ENCODE measurements at regions not wholly inside any gene's neighbourhood (a gene's known extent, or its start where the extent isn't known, plus 50 kb on each side); places are given as distances from the start of the nearest gene placed in this dataset.
"Not testable (repeated sequence)": the region's sequence is repeated elsewhere in the genome, so short reads cannot be mapped to it uniquely, and the experiment has no call there.

DNA sequence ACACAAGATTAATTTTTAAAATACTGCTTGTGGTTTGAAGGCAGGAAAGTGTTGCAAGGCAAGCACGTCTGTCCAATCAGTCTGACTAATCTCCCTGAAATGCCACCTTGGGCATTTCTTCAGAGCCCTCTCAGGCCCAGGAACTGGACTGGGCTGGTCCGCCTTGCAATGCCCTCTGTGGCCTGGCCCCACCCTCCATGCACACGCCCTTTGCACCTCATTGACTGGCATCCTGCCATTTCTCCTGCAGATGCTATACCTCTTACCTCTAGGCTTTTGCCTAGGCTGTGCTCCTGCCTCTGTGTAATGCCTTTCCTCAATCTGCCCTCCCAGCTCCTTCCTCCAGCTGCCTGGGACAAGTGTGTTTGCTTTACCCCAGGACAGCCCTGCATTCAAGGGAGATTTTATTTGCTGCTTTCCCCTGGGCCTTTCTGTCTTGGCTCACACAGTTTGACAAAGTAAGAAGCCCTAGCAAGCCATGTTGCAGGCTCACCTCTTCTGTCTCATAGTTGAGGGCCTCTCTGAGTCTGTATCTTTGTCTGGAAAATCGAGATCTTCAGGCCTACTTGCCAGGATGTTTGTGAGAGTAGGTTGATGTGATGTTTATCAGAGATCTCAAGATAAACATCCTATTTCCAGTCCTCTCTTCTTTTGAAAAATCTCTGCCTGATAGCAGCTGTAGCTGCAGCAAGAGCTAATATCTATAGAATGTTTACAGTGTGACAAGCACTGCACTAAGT is 149.2 kb upstream of the JUN start:
- Mint-ChIP-seq H3K27ac (no peak overlapping the region), H3K9me3 (no peaks in the 10 kb centered on the region), H3K36me3 (no peaks in the 10 kb centered on the region)
- ATAC-seq (no peak), DNase-seq (ENCODE audit: low spot score in 2 of 2) (no peak)

- no peak for DNase-seq (ENCODE audit: low spot score in 2 of 2)
Observed at GRCh38 chr1:58933599-58933926, 149.7 kb upstream of the JUN start.

GRCh38 chr1:58934706-58935105 is 150.9 kb upstream of the JUN start:
- no peak for ATAC-seq

More at GRCh38 chr1:58933599-58933926, 149.7 kb upstream of the JUN start:
- Mint-ChIP-seq H3K27ac (no peak overlapping the region), H3K36me3 (no peaks in the 10 kb centered on the region), H3K9me3 (no peaks in the 10 kb centered on the region)
- no peak for ATAC-seq

DNA sequence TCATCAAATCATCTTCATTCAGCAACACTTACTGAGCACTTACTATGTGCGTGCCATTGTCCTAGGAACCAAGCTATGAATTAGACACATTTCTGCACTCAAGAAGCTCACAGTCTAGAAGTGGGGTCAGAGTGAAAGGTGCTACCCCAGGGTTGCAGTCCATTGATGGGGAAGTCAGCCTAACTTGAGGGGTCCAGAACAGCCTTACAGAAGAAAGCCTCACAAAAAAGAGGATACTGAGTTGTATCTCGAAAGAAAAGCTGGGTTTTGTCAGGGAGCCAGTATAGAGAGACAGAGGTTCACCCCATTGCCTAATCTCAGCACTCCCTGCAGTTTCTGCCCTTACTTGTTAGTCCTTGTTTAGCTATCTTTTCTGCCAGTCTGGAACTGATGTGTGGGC is 153.1 kb upstream of the JUN start:
- ATAC-seq (no peak), DNase-seq (ENCODE audit: low spot score in 2 of 2) (no peak)
- H3K36me3 Mint-ChIP-seq = peaks cover 0 to 3% of the 10 kb centered on the region in 2 donors
- H3K9me3 Mint-ChIP-seq = peaks cover 0 to 4% of the 10 kb centered on the region in 2 donors
- H3K27ac Mint-ChIP-seq = no peak overlapping the region

More at GRCh38 chr1:58934706-58935105, 150.9 kb upstream of the JUN start:
- no peaks in the 10 kb centered on the region for H3K36me3 Mint-ChIP-seq
- no peaks in the 10 kb centered on the region for H3K9me3 Mint-ChIP-seq
- no peak overlapping the region for H3K27ac Mint-ChIP-seq
- DNase-seq (ENCODE audit: low spot score in 2 of 2) = no peak

DNA sequence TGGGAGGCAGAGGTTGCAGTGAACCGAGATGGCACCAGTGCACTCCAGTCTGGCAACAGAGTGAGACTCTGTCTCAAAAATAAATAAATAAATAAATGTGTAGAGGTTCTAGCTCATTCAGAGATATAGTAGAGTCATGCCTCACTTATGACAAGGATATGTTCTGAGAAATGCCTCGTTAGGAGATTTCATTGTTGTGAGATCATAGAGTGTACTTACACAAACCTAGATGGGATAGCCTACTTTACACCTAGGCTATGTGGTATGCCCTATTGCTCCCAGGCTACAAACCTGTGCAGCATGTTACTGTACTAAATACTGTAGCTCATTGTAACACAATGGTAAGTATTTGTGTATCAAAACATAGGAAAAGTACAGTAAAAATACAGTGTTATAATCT is 155.3 kb upstream of the JUN start:
- Mint-ChIP-seq H3K36me3 (peaks cover 0 to 16% of the 10 kb centered on the region in 2 donors), H3K27ac (no peak overlapping the region), H3K9me3 (peaks cover 0 to 12% of the 10 kb centered on the region in 2 donors)
- no peak for DNase-seq (ENCODE audit: low spot score in 2 of 2)
- ATAC-seq = no peak

- H3K36me3 Mint-ChIP-seq = peaks cover 0 to 16% of the 10 kb centered on the region in 2 donors
- H3K27ac Mint-ChIP-seq = peak overlapping the region in 1 of 2 donors; percentile 8
- ATAC-seq (no peak), DNase-seq (ENCODE audit: low spot score in 2 of 2) (no peak)
- peaks cover 0 to 12% of the 10 kb centered on the region in 2 donors for H3K9me3 Mint-ChIP-seq
Observed at GRCh38 chr1:58939666-58940370, 156.0 kb upstream of the JUN start.

- H3K27ac Mint-ChIP-seq = peak overlapping the region in 1 of 2 donors; percentile 45
- H3K36me3 Mint-ChIP-seq = peaks cover 0 to 21% of the 10 kb centered on the region in 2 donors
Observed at GRCh38 chr1:58941471-58942289, 157.8 kb upstream of the JUN start.

GRCh38 chr1:58942759-58943191 is 158.9 kb upstream of the JUN start:
- Mint-ChIP-seq H3K9me3 (peaks cover 0 to 20% of the 10 kb centered on the region in 2 donors), H3K36me3 (peaks cover 0 to 21% of the 10 kb centered on the region in 2 donors), H3K27ac (peak overlapping the region in 1 of 2 donors; percentile 45)
- ATAC-seq (no peak), DNase-seq (ENCODE audit: low spot score in 2 of 2) (no peak)

More at GRCh38 chr1:58941471-58942289, 157.8 kb upstream of the JUN start:
- peak in 1 of 2 donors; percentile 53 for ATAC-seq
- DNase-seq (ENCODE audit: low spot score in 2 of 2) = no peak
- peaks cover 0 to 16% of the 10 kb centered on the region in 2 donors for H3K9me3 Mint-ChIP-seq

DNA sequence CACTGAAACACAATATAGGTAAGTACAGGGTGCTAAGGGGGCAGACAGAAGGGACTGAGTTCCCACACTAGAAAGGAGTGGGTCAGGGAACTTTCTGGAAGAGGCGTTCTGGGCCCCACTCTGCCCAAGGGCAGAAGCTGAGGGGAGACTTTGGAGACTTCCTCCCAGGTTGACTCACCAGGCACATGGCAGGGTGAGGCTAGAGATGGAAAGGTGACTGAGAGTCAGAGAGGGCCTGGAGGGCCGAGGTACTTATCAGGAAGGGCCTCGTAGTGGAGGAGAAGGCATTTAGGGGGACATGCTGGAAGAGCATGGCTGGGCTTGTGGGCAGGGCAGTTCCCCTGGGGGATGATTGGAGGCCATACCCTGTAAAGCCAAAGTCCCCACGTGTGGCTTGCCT is 159.9 kb upstream of the JUN start:
- peak overlapping the region; percentile 13 to 50 for H3K27ac Mint-ChIP-seq
- DNase-seq (ENCODE audit: low spot score in 2 of 2) = no peak
- peak in 1 of 2 donors; percentile 18 for ATAC-seq
- H3K9me3 Mint-ChIP-seq = peaks cover 0 to 28% of the 10 kb centered on the region in 2 donors
- peaks cover 0 to 21% of the 10 kb centered on the region in 2 donors for H3K36me3 Mint-ChIP-seq

GRCh38 chr1:58944439-58944838 is 160.6 kb upstream of the JUN start:
- Mint-ChIP-seq H3K9me3 (peaks cover 0 to 30% of the 10 kb centered on the region in 2 donors), H3K36me3 (peaks cover 0 to 21% of the 10 kb centered on the region in 2 donors), H3K27ac (peak overlapping the region in 1 of 2 donors; percentile 50)
- ATAC-seq (peak in 1 of 2 donors; percentile 48), DNase-seq (ENCODE audit: low spot score in 2 of 2) (no peak)

DNA sequence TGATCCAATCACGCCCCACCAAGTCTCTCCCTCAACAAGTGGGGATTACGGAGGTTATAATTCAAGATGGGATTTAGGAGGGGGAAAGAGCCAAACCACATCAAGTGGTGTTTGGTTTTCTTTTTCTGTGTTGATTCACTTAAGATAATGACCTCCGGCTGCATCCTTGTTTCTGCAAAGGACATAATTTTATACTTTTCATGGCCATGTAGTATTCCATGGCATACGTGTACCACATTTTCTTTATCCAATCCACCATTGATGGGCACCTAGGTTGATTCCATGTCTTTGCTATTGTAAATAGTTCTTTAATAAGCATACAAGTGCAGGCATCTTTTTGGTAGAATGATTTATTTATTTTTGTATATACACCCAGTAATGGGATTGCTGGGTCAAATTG is 162.5 kb upstream of the JUN start:
- ATAC-seq (no peak), DNase-seq (ENCODE audit: low spot score in 2 of 2) (no peak)
- Mint-ChIP-seq H3K9me3 (peaks cover 0 to 26% of the 10 kb centered on the region in 2 donors), H3K36me3 (peaks cover 0 to 21% of the 10 kb centered on the region in 2 donors), H3K27ac (no peak overlapping the region)

DNA sequence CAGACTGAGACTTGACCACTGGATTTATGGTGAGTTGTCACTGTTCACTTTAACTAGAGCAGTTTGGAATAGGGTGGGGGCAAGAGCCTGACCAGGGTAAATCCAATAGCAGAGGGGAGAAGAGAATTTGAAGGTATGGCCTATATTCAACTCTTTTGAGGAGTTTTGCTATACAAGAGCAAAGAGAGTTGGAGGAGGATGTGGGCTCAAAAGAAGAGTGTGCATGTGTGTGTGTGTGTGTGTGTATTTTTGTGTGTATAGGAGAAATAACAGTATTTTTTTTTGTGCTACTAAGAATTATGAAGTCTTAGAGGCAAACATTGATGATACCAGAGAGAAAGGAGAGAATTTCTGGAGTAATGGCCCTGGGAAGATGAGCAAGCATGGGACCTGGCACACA is 164.8 kb upstream of the JUN start:
- H3K27ac Mint-ChIP-seq = peak overlapping the region in 1 of 2 donors; percentile 22
- peaks cover 0 to 8% of the 10 kb centered on the region in 2 donors for H3K36me3 Mint-ChIP-seq
- no peak for DNase-seq (ENCODE audit: low spot score in 2 of 2)
- H3K9me3 Mint-ChIP-seq = peaks cover 0 to 28% of the 10 kb centered on the region in 2 donors
- ATAC-seq = no peak

GRCh38 chr1:58949551-58950220 is 165.8 kb upstream of the JUN start:
- Mint-ChIP-seq H3K9me3 (peaks cover 0 to 25% of the 10 kb centered on the region in 2 donors), H3K27ac (no peak overlapping the region), H3K36me3 (peaks cover 0 to 5% of the 10 kb centered on the region in 2 donors)
- ATAC-seq (no peak), DNase-seq (ENCODE audit: low spot score in 2 of 2) (no peak)

DNA sequence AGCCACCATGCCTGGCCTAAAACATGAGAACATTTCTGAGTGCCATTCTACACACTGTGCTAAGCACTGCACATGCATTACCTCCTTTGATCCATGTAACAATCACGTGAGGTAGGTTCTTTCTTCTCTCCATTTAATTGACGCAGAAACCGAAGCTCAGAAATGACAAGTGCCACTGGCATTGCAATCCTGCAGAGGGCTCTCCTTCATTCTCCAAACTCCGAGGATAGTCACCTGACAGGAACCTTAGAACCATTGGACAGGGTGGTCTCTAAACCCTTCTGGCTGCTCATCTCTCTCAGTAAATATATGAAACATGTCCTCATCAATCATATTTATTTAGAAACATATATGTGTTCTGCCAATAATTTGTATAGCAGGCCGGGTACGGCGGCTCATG is 167.1 kb upstream of the JUN start:
- Mint-ChIP-seq H3K36me3 (peaks cover 0 to 3% of the 10 kb centered on the region in 2 donors), H3K27ac (no peak overlapping the region), H3K9me3 (peaks cover 0 to 27% of the 10 kb centered on the region in 2 donors)
- ATAC-seq = no peak
- DNase-seq (ENCODE audit: low spot score in 2 of 2) = no peak

DNA sequence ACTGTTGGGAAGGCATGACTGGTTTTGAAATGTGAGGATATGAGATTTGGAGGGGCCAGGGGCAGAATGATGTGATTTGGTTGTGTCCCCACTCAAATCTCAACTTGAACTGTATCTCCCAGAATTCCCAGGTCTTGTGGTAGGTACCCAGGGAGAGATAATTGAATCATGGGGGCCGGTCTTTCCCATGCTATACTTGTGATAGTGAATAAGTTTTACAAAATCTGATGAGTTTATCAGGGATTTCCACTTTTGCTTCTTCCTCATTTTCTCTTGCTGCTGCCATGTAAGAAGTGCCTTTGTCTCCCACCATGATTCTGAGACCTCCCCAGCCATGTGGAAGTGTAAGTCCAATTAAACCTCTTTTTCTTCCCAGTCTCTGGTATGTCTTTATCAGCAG is 170.1 kb upstream of the JUN start:
- H3K27ac Mint-ChIP-seq; H3K36me3 Mint-ChIP-seq; ATAC-seq; DNase-seq (ENCODE audit: low spot score in 2 of 2): not testable (repeated sequence)
- H3K9me3 Mint-ChIP-seq = peaks cover 0 to 18% of the 10 kb centered on the region in 2 donors

DNA sequence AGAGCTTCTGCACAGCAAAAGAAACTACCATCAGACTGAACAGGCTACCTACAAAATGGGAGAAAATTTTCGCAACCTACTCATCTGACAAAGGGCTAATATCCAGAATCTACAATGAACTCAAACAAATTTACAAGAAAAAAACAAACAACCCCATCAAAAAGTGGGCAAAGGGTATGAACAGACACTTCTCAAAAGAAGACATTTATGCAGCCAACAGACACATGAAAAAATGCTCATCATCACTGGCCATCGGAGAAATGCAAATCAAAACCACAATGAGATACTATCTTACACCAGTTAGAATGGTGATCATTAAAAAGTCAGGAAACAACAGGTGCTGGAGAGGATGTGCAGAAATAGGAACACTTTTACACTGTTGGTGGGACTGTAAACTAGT is 179.4 kb upstream of the JUN start:
- H3K9me3 Mint-ChIP-seq = peaks cover 0 to 12% of the 10 kb centered on the region in 2 donors
- ATAC-seq; H3K36me3 Mint-ChIP-seq; DNase-seq (ENCODE audit: low spot score in 2 of 2); H3K27ac Mint-ChIP-seq: not testable (repeated sequence)
